Neural cell (in vitro differentiated cells): ENCODE measurements at regions not wholly inside any gene's neighbourhood (a gene's known extent, or its start where the extent isn't known, plus 50 kb on each side); places are given as distances from the start of the nearest gene placed in this dataset.

Source experiments
- H2AFZ ChIP-seq: fragments of 200-600, 300-800 bp; sonication (generic), shearing (Covaris generic); 2 replicates; pipeline ENCODE4 v1.6.0; 2014; ENCODE audit warnings: low read depth, mild to moderate bottlenecking, antibody characterized with exemption, low read length, moderate library complexity
- H3F3A ChIP-seq: fragments of 200-600 bp; shearing (Covaris generic); 2 replicates; pipeline ENCODE4 v1.6.1; 2016; ENCODE audit warnings: mild to moderate bottlenecking, moderate library complexity, mixed read lengths, antibody characterized with exemption, low read length; ENCODE audit not compliant: insufficient read depth, poor library complexity, severe bottlenecking
- H3K27ac ChIP-seq: fragments of 200-600, 300-800 bp; sonication (generic), shearing (Covaris generic); 2 replicates; pipeline ENCODE4 v1.5.1; 2014; ENCODE audit warnings: mild to moderate bottlenecking, low read length, moderate library complexity
- H3K27me3 ChIP-seq: fragments of 300-800, 200-600 bp; sonication (generic), shearing (Covaris generic); 2 replicates; pipeline ENCODE4 v1.6.0; 2014; ENCODE audit warnings: mild to moderate bottlenecking, low read depth, low read length, moderate library complexity; ENCODE audit not compliant: insufficient read depth
- H3K36me3 ChIP-seq: fragments of 300-800, 200-600 bp; sonication (generic), shearing (Covaris generic); 2 replicates; pipeline ENCODE4 v1.5.1; 2014; ENCODE audit warnings: mild to moderate bottlenecking, antibody characterized with exemption, low read length, moderate library complexity; ENCODE audit not compliant: insufficient read depth
- H3K4me2 ChIP-seq: fragments of 300-800, 200-600 bp; sonication (generic), shearing (Covaris generic); 2 replicates; pipeline ENCODE4 v1.6.0; 2014; ENCODE audit warnings: mild to moderate bottlenecking, low read length
- H3K4me3 ChIP-seq: fragments of 300-800, 200-600 bp; sonication (generic), shearing (Covaris generic); 2 replicates; pipeline ENCODE4 v1.5.1; 2014; ENCODE audit warnings: mild to moderate bottlenecking, low read length, moderate library complexity
- H3K79me2 ChIP-seq: fragments of 200-600 bp; shearing (Covaris generic); replicated peaks from 2 replicates; pipeline ENCODE4 v1.6.0; 2014; ENCODE audit warnings: mild to moderate bottlenecking, low read length, moderate library complexity; ENCODE audit not compliant: insufficient read depth
- H3K9ac ChIP-seq: fragments of 300-800, 200-600 bp; sonication (generic), shearing (Covaris generic); 2 replicates; pipeline ENCODE4 v1.6.1; 2016; ENCODE audit warnings: mild to moderate bottlenecking, low read length, mixed read lengths
- H3K9me2 ChIP-seq: fragments of 200-600 bp; shearing (Covaris generic); 2 replicates; pipeline ENCODE4 v1.6.1; 2016; ENCODE audit warnings: mild to moderate bottlenecking, low read length, mixed read lengths; ENCODE audit not compliant: insufficient read depth
- H3K9me3 ChIP-seq: fragments of 200-600, 300-800 bp; sonication (generic), shearing (Covaris generic); 2 replicates; pipeline ENCODE4 v1.6.1; 2016; ENCODE audit warnings: mild to moderate bottlenecking, mixed run types, low read length, moderate library complexity, mixed read lengths
- H4K20me1 ChIP-seq: fragments of 200-600 bp; shearing (Covaris generic); 2 replicates; pipeline ENCODE4 v1.6.1; 2016; ENCODE audit warnings: mild to moderate bottlenecking, mixed run types; ENCODE audit not compliant: insufficient read depth
- EP300 ChIP-seq: fragments of 450-650 bp; conservative IDR thresholded peaks from 2 replicates; pipeline ENCODE4 v1.6.1; 2014; ENCODE audit warnings: antibody characterized with exemption, mild to moderate bottlenecking, moderate library complexity; ENCODE audit not compliant: poor library complexity, severe bottlenecking
- EZH2 ChIP-seq: fragments of 200-600, 300-800 bp; shearing (Covaris generic), sonication (generic); IDR thresholded peaks from 2 replicates; pipeline ENCODE4 v1.6.1; 2014; ENCODE audit warnings: antibody characterized with exemption, low read length, borderline replicate concordance, mild to moderate bottlenecking; ENCODE audit not compliant: insufficient read depth, poor library complexity, severe bottlenecking
- MXI1 ChIP-seq: fragments of 450-650 bp; conservative IDR thresholded peaks from 2 replicates; pipeline ENCODE4 v1.6.1; 2014; ENCODE audit warnings: antibody characterized with exemption, mild to moderate bottlenecking; ENCODE audit not compliant: poor library complexity, severe bottlenecking
- POLR2AphosphoS5 ChIP-seq: IDR thresholded peaks from 2 replicates; pipeline ENCODE4 v1.6.1; 2012
- RAD21 ChIP-seq: fragments of 450-650 bp; conservative IDR thresholded peaks from 2 replicates; pipeline ENCODE4 v1.6.1; 2014; ENCODE audit warnings: antibody characterized with exemption, mild to moderate bottlenecking, moderate library complexity
- SMC3 ChIP-seq: fragments of 450-650 bp; conservative IDR thresholded peaks from 2 replicates; pipeline ENCODE4 v1.6.1; 2014; ENCODE audit warnings: antibody characterized with exemption, mild to moderate bottlenecking, moderate library complexity; ENCODE audit not compliant: poor library complexity
- TAF1 ChIP-seq: IDR thresholded peaks from 2 replicates; pipeline ENCODE4 v1.6.1; 2012; ENCODE audit warnings: low read depth
- TF ChIP-seq, protein P1 (sequence below): fragments of 450-650 bp; IDR thresholded peaks from 2 replicates; pipeline ENCODE4 v1.5.1; 2014; ENCODE audit warnings: antibody characterized with exemption, mild to moderate bottlenecking, moderate library complexity; ENCODE audit not compliant: poor library complexity, severe bottlenecking
- TF ChIP-seq, protein P2 (sequence below): IDR thresholded peaks from 2 replicates; pipeline ENCODE4 v1.6.1; 2012; ENCODE audit warnings: borderline replicate concordance

GRCh38 chr6:71403422-71404134, 115.0 kb downstream of the OGFRL1 start:
- H4K20me1 ChIP-seq: no peaks in the 10 kb centered on the region
- H3K9me3 ChIP-seq: no peaks in the 10 kb centered on the region
- no peak overlapping the region for H3K4me2 ChIP-seq
- H3F3A ChIP-seq: no peaks in the 10 kb centered on the region
- H2AFZ ChIP-seq: no peak overlapping the region
- H3K9me2 ChIP-seq: no peaks in the 10 kb centered on the region
- H3K79me2 ChIP-seq: no peaks in the 10 kb centered on the region
- H3K27me3 ChIP-seq: no peaks in the 10 kb centered on the region
- TF ChIP-seq TAF1 (no peak), MXI1 (no peak)
- H3K27ac ChIP-seq: no peak overlapping the region
- H3K4me3 ChIP-seq: no peak overlapping the region
- H3K9ac ChIP-seq: no peak overlapping the region
- H3K36me3 ChIP-seq: no peaks in the 10 kb centered on the region

DNA sequence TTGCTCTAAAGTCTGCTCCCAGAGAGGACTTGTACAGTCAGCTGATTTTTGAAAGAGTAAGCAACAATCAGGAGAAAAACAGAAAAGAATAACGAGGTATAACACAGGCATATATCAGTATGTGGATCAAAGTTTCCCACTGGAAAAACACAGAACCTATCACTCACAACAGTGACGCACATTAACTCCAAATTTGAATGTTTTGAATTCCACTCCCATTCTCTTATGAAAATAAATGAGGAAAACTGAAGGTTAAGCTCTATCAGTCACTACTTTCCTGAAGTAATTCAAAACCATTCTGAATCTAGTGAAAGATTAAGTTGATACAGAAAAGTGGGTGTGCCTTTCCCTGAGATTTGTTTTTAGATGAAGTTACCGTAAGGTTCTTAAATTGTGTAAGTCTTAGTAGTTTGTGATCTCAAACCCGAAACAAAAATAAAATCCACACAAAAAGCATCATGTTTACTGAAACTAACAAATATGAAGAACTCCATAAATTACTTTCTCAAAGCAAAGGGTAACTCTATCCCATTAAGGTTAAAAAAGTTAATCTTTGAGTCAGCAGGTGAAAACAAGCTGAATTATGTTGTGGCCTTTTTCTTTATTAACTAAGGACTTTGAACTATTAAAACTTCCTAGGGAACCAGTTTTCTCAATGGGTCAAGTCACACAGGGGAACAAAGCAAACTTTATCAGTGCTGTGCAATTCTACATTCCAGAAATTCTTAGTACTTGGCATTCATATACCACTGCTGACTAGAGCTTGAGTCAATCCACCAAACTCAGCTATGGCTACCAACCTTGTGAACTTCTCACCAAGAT, 115.7 kb downstream of the OGFRL1 start:
- no peaks in the 10 kb centered on the region for H3K27me3 ChIP-seq
- H3K36me3 ChIP-seq: no peaks in the 10 kb centered on the region
- no peaks in the 10 kb centered on the region for H3K79me2 ChIP-seq
- TF ChIP-seq MXI1 (no peak), POLR2AphosphoS5 (no peak), SMC3 (no peak), EZH2 (no peak), EP300 (no peak), TAF1 (no peak), RAD21 (no peak)
- TF ChIP-seq, protein P1, sequence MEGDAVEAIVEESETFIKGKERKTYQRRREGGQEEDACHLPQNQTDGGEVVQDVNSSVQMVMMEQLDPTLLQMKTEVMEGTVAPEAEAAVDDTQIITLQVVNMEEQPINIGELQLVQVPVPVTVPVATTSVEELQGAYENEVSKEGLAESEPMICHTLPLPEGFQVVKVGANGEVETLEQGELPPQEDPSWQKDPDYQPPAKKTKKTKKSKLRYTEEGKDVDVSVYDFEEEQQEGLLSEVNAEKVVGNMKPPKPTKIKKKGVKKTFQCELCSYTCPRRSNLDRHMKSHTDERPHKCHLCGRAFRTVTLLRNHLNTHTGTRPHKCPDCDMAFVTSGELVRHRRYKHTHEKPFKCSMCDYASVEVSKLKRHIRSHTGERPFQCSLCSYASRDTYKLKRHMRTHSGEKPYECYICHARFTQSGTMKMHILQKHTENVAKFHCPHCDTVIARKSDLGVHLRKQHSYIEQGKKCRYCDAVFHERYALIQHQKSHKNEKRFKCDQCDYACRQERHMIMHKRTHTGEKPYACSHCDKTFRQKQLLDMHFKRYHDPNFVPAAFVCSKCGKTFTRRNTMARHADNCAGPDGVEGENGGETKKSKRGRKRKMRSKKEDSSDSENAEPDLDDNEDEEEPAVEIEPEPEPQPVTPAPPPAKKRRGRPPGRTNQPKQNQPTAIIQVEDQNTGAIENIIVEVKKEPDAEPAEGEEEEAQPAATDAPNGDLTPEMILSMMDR: no peak
- TF ChIP-seq, protein P2, sequence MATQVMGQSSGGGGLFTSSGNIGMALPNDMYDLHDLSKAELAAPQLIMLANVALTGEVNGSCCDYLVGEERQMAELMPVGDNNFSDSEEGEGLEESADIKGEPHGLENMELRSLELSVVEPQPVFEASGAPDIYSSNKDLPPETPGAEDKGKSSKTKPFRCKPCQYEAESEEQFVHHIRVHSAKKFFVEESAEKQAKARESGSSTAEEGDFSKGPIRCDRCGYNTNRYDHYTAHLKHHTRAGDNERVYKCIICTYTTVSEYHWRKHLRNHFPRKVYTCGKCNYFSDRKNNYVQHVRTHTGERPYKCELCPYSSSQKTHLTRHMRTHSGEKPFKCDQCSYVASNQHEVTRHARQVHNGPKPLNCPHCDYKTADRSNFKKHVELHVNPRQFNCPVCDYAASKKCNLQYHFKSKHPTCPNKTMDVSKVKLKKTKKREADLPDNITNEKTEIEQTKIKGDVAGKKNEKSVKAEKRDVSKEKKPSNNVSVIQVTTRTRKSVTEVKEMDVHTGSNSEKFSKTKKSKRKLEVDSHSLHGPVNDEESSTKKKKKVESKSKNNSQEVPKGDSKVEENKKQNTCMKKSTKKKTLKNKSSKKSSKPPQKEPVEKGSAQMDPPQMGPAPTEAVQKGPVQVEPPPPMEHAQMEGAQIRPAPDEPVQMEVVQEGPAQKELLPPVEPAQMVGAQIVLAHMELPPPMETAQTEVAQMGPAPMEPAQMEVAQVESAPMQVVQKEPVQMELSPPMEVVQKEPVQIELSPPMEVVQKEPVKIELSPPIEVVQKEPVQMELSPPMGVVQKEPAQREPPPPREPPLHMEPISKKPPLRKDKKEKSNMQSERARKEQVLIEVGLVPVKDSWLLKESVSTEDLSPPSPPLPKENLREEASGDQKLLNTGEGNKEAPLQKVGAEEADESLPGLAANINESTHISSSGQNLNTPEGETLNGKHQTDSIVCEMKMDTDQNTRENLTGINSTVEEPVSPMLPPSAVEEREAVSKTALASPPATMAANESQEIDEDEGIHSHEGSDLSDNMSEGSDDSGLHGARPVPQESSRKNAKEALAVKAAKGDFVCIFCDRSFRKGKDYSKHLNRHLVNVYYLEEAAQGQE: no peak
- no peak overlapping the region for H3K27ac ChIP-seq
- H3F3A ChIP-seq: no peaks in the 10 kb centered on the region
- H3K4me2 ChIP-seq: no peak overlapping the region
- H3K9me2 ChIP-seq: no peaks in the 10 kb centered on the region
- H2AFZ ChIP-seq: no peak overlapping the region
- no peaks in the 10 kb centered on the region for H4K20me1 ChIP-seq
- H3K9me3 ChIP-seq: no peaks in the 10 kb centered on the region
- H3K9ac ChIP-seq: no peak overlapping the region
- H3K4me3 ChIP-seq: no peak overlapping the region
